HepG2 (cell line): ENCODE measurements at regions not wholly inside any gene's neighbourhood (a gene's known extent, or its start where the extent isn't known, plus 50 kb on each side); places are given as distances from the start of the nearest gene placed in this dataset.

ENCODE experiments used
- CREBL2 ChIP-seq: sonication (generic); formaldehyde crosslinking; IDR thresholded peaks from 2 replicates; pipeline ENCODE4 v1.8.1; 2023; ENCODE audit warnings: missing genetic modification reagents, mild to moderate bottlenecking, borderline replicate concordance
- CTCF ChIP-seq: sonication (generic); formaldehyde crosslinking; IDR thresholded peaks from 2 replicates; pipeline ENCODE4 v1.5.0; 2020; ENCODE audit warnings: mild to moderate bottlenecking, missing genetic modification reagents, moderate library complexity
- DNMT3B ChIP-seq: conservative IDR thresholded peaks from 2 replicates; pipeline ENCODE4 v1.6.1; 2016; ENCODE audit warnings: missing biosample characterization, control low read depth
- ELF4 ChIP-seq: sonication (generic); formaldehyde crosslinking; IDR thresholded peaks from 2 replicates; pipeline ENCODE4 v1.5.0; 2020; ENCODE audit warnings: missing genetic modification reagents, mild to moderate bottlenecking, moderate library complexity, borderline replicate concordance
- GMEB1 ChIP-seq: sonication (generic); formaldehyde crosslinking; IDR thresholded peaks from 2 replicates; pipeline ENCODE4 v1.5.1; 2020; ENCODE audit warnings: missing genetic modification reagents, mild to moderate bottlenecking, borderline replicate concordance
- MAX ChIP-seq: IDR thresholded peaks from 2 replicates; pipeline ENCODE4 v1.6.1; 2012; ENCODE audit warnings: inconsistent platforms
- MYNN ChIP-seq: sonication (generic); formaldehyde crosslinking; IDR thresholded peaks from 2 replicates; pipeline ENCODE4 v1.4.0; 2020; ENCODE audit warnings: mild to moderate bottlenecking, low read depth, missing genetic modification reagents
- NRL ChIP-seq: sonication (generic); formaldehyde crosslinking; IDR thresholded peaks from 2 replicates; pipeline ENCODE4 v1.5.0; 2020; ENCODE audit warnings: missing genetic modification reagents, mild to moderate bottlenecking, moderate library complexity, borderline replicate concordance
- U2AF2 ChIP-seq: fragments of 200-400 bp; formaldehyde crosslinking; IDR thresholded peaks from 2 replicates; pipeline ENCODE4 v1.6.1; 2017; ENCODE audit warnings: low read depth, mild to moderate bottlenecking, low read length
- ZBTB8A ChIP-seq: sonication (generic); formaldehyde crosslinking; IDR thresholded peaks from 2 replicates; pipeline ENCODE4 v1.4.0; 2020; ENCODE audit warnings: mild to moderate bottlenecking, low read depth, missing genetic modification reagents, borderline replicate concordance
- ZNF451 ChIP-seq: sonication (generic); formaldehyde crosslinking; IDR thresholded peaks from 2 replicates; pipeline ENCODE4 v1.5.0; 2020; ENCODE audit warnings: mild to moderate bottlenecking, missing genetic modification reagents
- TF ChIP-seq, protein P1 (sequence below): sonication (generic); formaldehyde crosslinking; IDR thresholded peaks from 2 replicates; pipeline ENCODE4 v1.8.0; 2022; ENCODE audit warnings: mild to moderate bottlenecking, missing genetic modification reagents
- TF ChIP-seq, protein P2 (sequence below), 2 experiments: sonication (generic) in 1 of 2; formaldehyde crosslinking in 1 of 2; IDR thresholded peaks; 2 replicates each; pipeline versions ENCODE4 v1.5.1 to v1.6.1; 2011 to 2020; ENCODE audit warnings: borderline replicate concordance in 1 of 2, low read depth in 1 of 2, low read length in 1 of 2, mild to moderate bottlenecking in 1 of 2, missing genetic modification reagents in 1 of 2, moderate library complexity in 1 of 2

DNA sequence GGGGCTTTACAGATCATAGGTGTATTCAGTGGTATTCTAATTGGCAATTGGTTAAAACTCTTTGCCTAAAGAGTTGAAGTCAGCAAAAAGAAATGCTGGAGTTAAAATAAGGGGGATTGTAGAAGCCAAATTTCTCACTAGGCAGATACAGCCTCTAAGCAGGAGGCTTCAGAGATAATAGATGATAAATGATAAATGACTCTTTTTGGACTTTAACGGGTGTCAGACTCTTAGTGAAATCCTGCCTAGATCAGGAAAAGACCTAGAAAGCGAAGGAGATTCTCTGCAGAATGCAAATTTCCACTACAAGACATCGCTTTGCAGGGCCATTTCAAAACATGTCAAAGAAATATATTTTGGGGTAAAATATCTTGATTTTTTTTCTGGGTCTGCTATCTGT, 182.8 kb downstream of the FAM76B start:
- TF ChIP-seq CTCF (CRISPR knock-in tag) (no peak), ZNF451 (no peak), CREBL2 (CRISPR knock-in tag) (no peak), MYNN (CRISPR knock-in tag) (no peak), NRL (CRISPR knock-in tag) (no peak), ZBTB8A (no peak), U2AF2 (no peak), ELF4 (CRISPR knock-in tag) (no peak), DNMT3B (CRISPR knock-in tag) (no peak), MAX (no peak), GMEB1 (CRISPR knock-in tag) (no peak)
- TF ChIP-seq, protein P1, sequence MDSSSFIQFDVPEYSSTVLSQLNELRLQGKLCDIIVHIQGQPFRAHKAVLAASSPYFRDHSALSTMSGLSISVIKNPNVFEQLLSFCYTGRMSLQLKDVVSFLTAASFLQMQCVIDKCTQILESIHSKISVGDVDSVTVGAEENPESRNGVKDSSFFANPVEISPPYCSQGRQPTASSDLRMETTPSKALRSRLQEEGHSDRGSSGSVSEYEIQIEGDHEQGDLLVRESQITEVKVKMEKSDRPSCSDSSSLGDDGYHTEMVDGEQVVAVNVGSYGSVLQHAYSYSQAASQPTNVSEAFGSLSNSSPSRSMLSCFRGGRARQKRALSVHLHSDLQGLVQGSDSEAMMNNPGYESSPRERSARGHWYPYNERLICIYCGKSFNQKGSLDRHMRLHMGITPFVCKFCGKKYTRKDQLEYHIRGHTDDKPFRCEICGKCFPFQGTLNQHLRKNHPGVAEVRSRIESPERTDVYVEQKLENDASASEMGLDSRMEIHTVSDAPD (CRISPR knock-in tag) = no peak
- TF ChIP-seq, protein P2, sequence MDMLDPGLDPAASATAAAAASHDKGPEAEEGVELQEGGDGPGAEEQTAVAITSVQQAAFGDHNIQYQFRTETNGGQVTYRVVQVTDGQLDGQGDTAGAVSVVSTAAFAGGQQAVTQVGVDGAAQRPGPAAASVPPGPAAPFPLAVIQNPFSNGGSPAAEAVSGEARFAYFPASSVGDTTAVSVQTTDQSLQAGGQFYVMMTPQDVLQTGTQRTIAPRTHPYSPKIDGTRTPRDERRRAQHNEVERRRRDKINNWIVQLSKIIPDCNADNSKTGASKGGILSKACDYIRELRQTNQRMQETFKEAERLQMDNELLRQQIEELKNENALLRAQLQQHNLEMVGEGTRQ (IDR thresholded peaks at IDR 0.05; ENCODE audit: low read depth, low read length) = no peak
- TF ChIP-seq, protein P2 (CRISPR knock-in tag; IDR thresholded peaks at IDR 0.05; ENCODE audit: borderline replicate concordance) = no peak
